Right lobe of liver (tissue), 4 donors: ENCODE measurements at regions not wholly inside any gene's neighbourhood (a gene's known extent, or its start where the extent isn't known, plus 50 kb on each side); places are given as distances from the start of the nearest gene placed in this dataset.

Experiments used
- POLR2A ChIP-seq: fragments of 450-650 bp; IDR thresholded peaks from one replicate; pipeline ENCODE4 v1.6.1; 2017; ENCODE audit warnings: antibody characterized with exemption, mild to moderate bottlenecking
- TF ChIP-seq, protein P1 (sequence below), 4 donors: fragments of 200-600 bp in 3 of 4; fragments of 450-650 bp in 1 of 4; IDR thresholded peaks; one replicate each; pipeline versions ENCODE4 v1.5.1 to v1.8.0; 2016 to 2022; ENCODE audit warnings: antibody characterized with exemption in 4 of 4, mild to moderate bottlenecking in 2 of 4
- donor health status: DM: no; HTN: no; CAD: no.
- donor health status: DM: no; HTN: no; CAD: no.
- donor health status: DM: no; HTN: yes; CAD: no.

DNA sequence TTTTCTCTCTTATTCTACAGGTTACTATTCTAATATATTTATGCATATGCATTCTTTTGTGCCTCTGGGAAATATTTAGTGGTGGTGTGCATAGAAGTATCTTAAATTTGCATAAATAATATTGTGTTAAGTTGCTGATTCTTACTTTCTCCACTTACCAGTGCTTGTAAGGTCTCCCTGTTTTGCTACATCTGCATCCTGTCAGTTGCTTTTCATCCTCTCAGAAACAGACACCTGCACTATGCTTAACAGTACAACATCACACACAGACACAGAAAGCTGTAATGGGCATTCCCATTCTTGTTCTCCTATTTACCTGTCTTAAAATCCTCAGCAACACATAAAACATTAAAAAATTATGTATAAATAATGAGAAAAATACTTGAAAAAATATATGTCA is 713.3 kb upstream of the RGMB start:
- TF ChIP-seq, protein P1, sequence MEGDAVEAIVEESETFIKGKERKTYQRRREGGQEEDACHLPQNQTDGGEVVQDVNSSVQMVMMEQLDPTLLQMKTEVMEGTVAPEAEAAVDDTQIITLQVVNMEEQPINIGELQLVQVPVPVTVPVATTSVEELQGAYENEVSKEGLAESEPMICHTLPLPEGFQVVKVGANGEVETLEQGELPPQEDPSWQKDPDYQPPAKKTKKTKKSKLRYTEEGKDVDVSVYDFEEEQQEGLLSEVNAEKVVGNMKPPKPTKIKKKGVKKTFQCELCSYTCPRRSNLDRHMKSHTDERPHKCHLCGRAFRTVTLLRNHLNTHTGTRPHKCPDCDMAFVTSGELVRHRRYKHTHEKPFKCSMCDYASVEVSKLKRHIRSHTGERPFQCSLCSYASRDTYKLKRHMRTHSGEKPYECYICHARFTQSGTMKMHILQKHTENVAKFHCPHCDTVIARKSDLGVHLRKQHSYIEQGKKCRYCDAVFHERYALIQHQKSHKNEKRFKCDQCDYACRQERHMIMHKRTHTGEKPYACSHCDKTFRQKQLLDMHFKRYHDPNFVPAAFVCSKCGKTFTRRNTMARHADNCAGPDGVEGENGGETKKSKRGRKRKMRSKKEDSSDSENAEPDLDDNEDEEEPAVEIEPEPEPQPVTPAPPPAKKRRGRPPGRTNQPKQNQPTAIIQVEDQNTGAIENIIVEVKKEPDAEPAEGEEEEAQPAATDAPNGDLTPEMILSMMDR (IDR thresholded peaks at IDR 0.05), result no peak
- no peak for TF ChIP-seq POLR2A
